ENCODE measurements at regions not wholly inside any gene's neighbourhood (a gene's known extent, or its start where the extent isn't known, plus 50 kb on each side); places are given as distances from the start of the nearest gene placed in this dataset.

- intact Hi-C loops (cut with DNase I), result no loop called here
- H3K9me3 ChIP-seq, result no peaks in the 10 kb centered on the region
- no peak for DNase-seq (ENCODE audit: extremely low spot score in 2 of 2)
- H3K27ac ChIP-seq, result no peak overlapping the region
- no peaks in the 10 kb centered on the region for H3K36me3 ChIP-seq
- H3K4me1 ChIP-seq, result no peaks in the 10 kb centered on the region
- H3K27me3 ChIP-seq, result no peaks in the 10 kb centered on the region
- no peak overlapping the region for H3K4me3 ChIP-seq
- TF ChIP-seq POLR2A (IDR thresholded peaks at IDR 0.05) (no peak), POLR2AphosphoS5 (IDR thresholded peaks at IDR 0.05; ENCODE audit: insufficient read depth in 1 of 2, low read depth in 1 of 2) (no peak), CTCF (IDR thresholded peaks at IDR 0.05) (no peak)
These were observed 888.0 kb downstream of the EPHA4 start for GRCh38 chr2:220684099-220684498.

- Histone ChIP-seq H3K4me3 (no peak overlapping the region), H3K4me1 (no peaks in the 10 kb centered on the region), H3K27me3 (no peaks in the 10 kb centered on the region), H3K36me3 (no peaks in the 10 kb centered on the region), H3K27ac (no peak overlapping the region), H3K9me3 (no peaks in the 10 kb centered on the region)
- no peak for DNase-seq (ENCODE audit: extremely low spot score in 2 of 2)
- TF ChIP-seq CTCF (IDR thresholded peaks at IDR 0.05), result peak; percentile 63 to 79 (median 71)
- no peak for TF ChIP-seq POLR2A (IDR thresholded peaks at IDR 0.05)
- no peak for TF ChIP-seq POLR2AphosphoS5 (IDR thresholded peaks at IDR 0.05; ENCODE audit: insufficient read depth in 1 of 2, low read depth in 1 of 2)
- intact Hi-C loops (cut with DNase I), result loop anchor here (2.0 kb wide), 1 partner anchor 885 kb away; the partner anchor contains the start of gene EPHA4
These were observed 884.8 kb downstream of the EPHA4 start for GRCh38 chr2:220687231-220687843.

GRCh38 chr2:220695397-220696279, 876.5 kb downstream of the EPHA4 start:
- intact Hi-C loops (cut with DNase I), result no loop called here
- TF ChIP-seq POLR2AphosphoS5 (IDR thresholded peaks at IDR 0.05; ENCODE audit: insufficient read depth in 1 of 2, low read depth in 1 of 2), result no peak
- TF ChIP-seq CTCF (IDR thresholded peaks at IDR 0.05), result no peak
- TF ChIP-seq POLR2A (IDR thresholded peaks at IDR 0.05), result no peak

GRCh38 chr2:220696280-220696669, 875.8 kb downstream of the EPHA4 start:
- Histone ChIP-seq H3K4me3 (no peak overlapping the region), H3K27me3 (no peaks in the 10 kb centered on the region), H3K27ac (no peak overlapping the region), H3K4me1 (no peaks in the 10 kb centered on the region), H3K36me3 (no peaks in the 10 kb centered on the region), H3K9me3 (no peaks in the 10 kb centered on the region)
- DNase-seq (ENCODE audit: extremely low spot score in 2 of 2), result no peak
- intact Hi-C loops (cut with DNase I), result no loop called here
- no peak for TF ChIP-seq CTCF (IDR thresholded peaks at IDR 0.05)
- TF ChIP-seq POLR2AphosphoS5 (IDR thresholded peaks at IDR 0.05; ENCODE audit: insufficient read depth in 1 of 2, low read depth in 1 of 2), result no peak
- no peak for TF ChIP-seq POLR2A (IDR thresholded peaks at IDR 0.05)

More at GRCh38 chr2:220695397-220696279, 876.5 kb downstream of the EPHA4 start:
- no peak overlapping the region for H3K4me3 ChIP-seq
- H3K9me3 ChIP-seq, result no peaks in the 10 kb centered on the region
- DNase-seq (ENCODE audit: extremely low spot score in 2 of 2), result no peak
- no peak overlapping the region for H3K27ac ChIP-seq
- H3K27me3 ChIP-seq, result no peaks in the 10 kb centered on the region
- no peaks in the 10 kb centered on the region for H3K36me3 ChIP-seq
- no peaks in the 10 kb centered on the region for H3K4me1 ChIP-seq

GRCh38 chr2:220697011-220697410, 875.1 kb downstream of the EPHA4 start:
- Histone ChIP-seq H3K27me3 (no peaks in the 10 kb centered on the region), H3K36me3 (no peaks in the 10 kb centered on the region), H3K9me3 (no peaks in the 10 kb centered on the region), H3K27ac (no peak overlapping the region), H3K4me1 (no peaks in the 10 kb centered on the region), H3K4me3 (no peak overlapping the region)
- intact Hi-C loops (cut with DNase I), result no loop called here
- TF ChIP-seq POLR2AphosphoS5 (IDR thresholded peaks at IDR 0.05; ENCODE audit: insufficient read depth in 1 of 2, low read depth in 1 of 2) (no peak), CTCF (IDR thresholded peaks at IDR 0.05) (no peak), POLR2A (IDR thresholded peaks at IDR 0.05) (no peak)
- no peak for DNase-seq (ENCODE audit: extremely low spot score in 2 of 2)
